ENCODE measurements at regions not wholly inside any gene's neighbourhood (a gene's known extent, or its start where the extent isn't known, plus 50 kb on each side); places are given as distances from the start of the nearest gene placed in this dataset.

DNA sequence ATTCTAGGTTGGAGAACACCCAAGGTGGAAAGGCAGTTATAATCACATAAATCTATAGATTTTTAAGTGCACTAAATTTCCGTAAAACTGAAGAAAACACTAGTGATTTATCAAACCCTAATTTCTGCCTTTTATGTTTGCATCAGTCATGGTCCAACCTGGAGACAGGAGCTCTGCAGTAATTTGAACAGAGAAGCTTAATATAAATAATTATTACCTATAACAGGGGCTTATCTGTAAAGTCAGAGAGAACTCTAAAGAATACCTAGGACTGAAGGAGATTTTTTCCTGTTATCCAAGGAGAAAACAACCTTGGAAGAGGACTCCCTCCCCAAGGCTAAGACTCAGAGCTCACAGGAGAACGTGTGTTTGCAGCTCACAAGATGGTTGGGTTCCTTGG, 95.1 kb downstream of the MPP7 start:
- no peak overlapping the region for H3K4me2 ChIP-seq
- ATAC-seq (no peak), DNase-seq (ENCODE audit: low read depth in 1 of 2, low spot score in 1 of 2) (no peak), FAIRE-seq (no peak)
- 22% methylated on average over 2 of the region's 2 CpGs for WGBS (ENCODE audit: missing lambda C conversion rate)
- POLR2A ChIA-PET: no interaction called here
- H3K9me3 ChIP-seq: no peaks in the 10 kb centered on the region
- no peak for TF ChIP-seq REST (IDR thresholded peaks at IDR 0.05)
- TF ChIP-seq, protein P1, sequence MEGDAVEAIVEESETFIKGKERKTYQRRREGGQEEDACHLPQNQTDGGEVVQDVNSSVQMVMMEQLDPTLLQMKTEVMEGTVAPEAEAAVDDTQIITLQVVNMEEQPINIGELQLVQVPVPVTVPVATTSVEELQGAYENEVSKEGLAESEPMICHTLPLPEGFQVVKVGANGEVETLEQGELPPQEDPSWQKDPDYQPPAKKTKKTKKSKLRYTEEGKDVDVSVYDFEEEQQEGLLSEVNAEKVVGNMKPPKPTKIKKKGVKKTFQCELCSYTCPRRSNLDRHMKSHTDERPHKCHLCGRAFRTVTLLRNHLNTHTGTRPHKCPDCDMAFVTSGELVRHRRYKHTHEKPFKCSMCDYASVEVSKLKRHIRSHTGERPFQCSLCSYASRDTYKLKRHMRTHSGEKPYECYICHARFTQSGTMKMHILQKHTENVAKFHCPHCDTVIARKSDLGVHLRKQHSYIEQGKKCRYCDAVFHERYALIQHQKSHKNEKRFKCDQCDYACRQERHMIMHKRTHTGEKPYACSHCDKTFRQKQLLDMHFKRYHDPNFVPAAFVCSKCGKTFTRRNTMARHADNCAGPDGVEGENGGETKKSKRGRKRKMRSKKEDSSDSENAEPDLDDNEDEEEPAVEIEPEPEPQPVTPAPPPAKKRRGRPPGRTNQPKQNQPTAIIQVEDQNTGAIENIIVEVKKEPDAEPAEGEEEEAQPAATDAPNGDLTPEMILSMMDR (IDR thresholded peaks at IDR 0.05): no peak
- no peak for TF ChIP-seq ZC3H11A (IDR thresholded peaks at IDR 0.05)
- no peak for TF ChIP-seq CEBPB (IDR thresholded peaks at IDR 0.05)
- TF ChIP-seq CBX2 (IDR thresholded peaks at IDR 0.05; ENCODE audit: borderline replicate concordance, low read depth): no peak
- no peak for TF ChIP-seq HDAC2 (IDR thresholded peaks at IDR 0.05)
- no peak for TF ChIP-seq EHMT2 (IDR thresholded peaks at IDR 0.05; ENCODE audit: low read depth)
- TF ChIP-seq RCOR1 (IDR thresholded peaks at IDR 0.05; ENCODE audit: low read depth, low read length): no peak
- no peak for TF ChIP-seq ELK1 (IDR thresholded peaks at IDR 0.05; ENCODE audit: low read depth, low read length)
- no peak for TF ChIP-seq GATA3 (IDR thresholded peaks at IDR 0.05; ENCODE audit: borderline replicate concordance)
- TF ChIP-seq USF2 (IDR thresholded peaks at IDR 0.05): no peak
- TF ChIP-seq, protein P2, sequence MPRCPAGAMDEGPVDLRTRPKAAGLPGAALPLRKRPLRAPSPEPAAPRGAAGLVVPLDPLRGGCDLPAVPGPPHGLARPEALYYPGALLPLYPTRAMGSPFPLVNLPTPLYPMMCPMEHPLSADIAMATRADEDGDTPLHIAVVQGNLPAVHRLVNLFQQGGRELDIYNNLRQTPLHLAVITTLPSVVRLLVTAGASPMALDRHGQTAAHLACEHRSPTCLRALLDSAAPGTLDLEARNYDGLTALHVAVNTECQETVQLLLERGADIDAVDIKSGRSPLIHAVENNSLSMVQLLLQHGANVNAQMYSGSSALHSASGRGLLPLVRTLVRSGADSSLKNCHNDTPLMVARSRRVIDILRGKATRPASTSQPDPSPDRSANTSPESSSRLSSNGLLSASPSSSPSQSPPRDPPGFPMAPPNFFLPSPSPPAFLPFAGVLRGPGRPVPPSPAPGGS (IDR thresholded peaks at IDR 0.05): no peak
- TF ChIP-seq ZSCAN20 (CRISPR knock-in tag; IDR thresholded peaks at IDR 0.05): no peak
- no peak for TF ChIP-seq ZFP36 (IDR thresholded peaks at IDR 0.05; ENCODE audit: borderline replicate concordance, partially characterized antibody)
- no peak for TF ChIP-seq HOXB5 (CRISPR knock-in tag; IDR thresholded peaks at IDR 0.05)
- no peak for TF ChIP-seq KDM1A (IDR thresholded peaks at IDR 0.05; ENCODE audit: low read depth)
- TF ChIP-seq HOXA7 (CRISPR knock-in tag; IDR thresholded peaks at IDR 0.05): no peak
- H3K4me1 ChIP-seq: no peaks in the 10 kb centered on the region
- no peak overlapping the region for H3K27ac ChIP-seq
- H3K4me3 ChIP-seq: no peak overlapping the region
- CTCF ChIA-PET: interaction anchor here (0.6 kb wide), 1 partner anchor 15 kb away, joined by 3 read pairs; no protein-coding TSS in a partner anchor

DNA sequence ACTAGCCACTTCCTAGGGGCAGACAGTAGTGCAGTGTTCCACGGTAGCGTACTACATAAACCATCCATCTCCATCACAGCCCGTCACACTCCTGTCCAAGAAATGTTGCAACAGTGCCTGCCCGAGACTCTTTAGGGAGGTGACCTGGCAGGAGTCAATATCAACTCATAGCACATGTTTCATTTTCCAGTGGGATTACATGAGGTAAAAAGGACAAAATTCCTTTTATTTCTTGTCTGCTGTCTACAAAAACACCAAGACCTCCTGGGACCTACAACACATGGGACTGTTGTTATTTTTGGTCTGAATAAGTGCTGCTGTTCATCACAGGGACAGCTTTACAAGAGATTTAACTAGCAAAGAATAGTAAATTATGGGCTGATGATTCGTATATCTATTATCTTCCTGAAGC, 99.9 kb downstream of the MPP7 start:
- Histone ChIP-seq H3K4me1 (no peaks in the 10 kb centered on the region), H3K4me3 (no peak overlapping the region), H3K27ac (no peak overlapping the region), H3K4me2 (no peak overlapping the region), H3K9me3 (no peaks in the 10 kb centered on the region)
- FAIRE-seq (no peak), ATAC-seq (no peak), DNase-seq (ENCODE audit: low read depth in 1 of 2, low spot score in 1 of 2) (no peak)
- 41% methylated on average over 5 of the region's 5 CpGs for WGBS (ENCODE audit: missing lambda C conversion rate)
- ChIA-PET POLR2A (no interaction called here), CTCF (no interaction called here)
- no peak for TF ChIP-seq PBX3 (IDR thresholded peaks at IDR 0.05)
- TF ChIP-seq EHMT2 (IDR thresholded peaks at IDR 0.05; ENCODE audit: low read depth): no peak
- no peak for TF ChIP-seq TFCP2L1 (CRISPR knock-in tag; IDR thresholded peaks at IDR 0.05)
- no peak for TF ChIP-seq HOXB13 (CRISPR knock-in tag; IDR thresholded peaks at IDR 0.05; ENCODE audit: low read depth)
- TF ChIP-seq MAFK (IDR thresholded peaks at IDR 0.05; ENCODE audit: partially characterized antibody): no peak
- no peak for TF ChIP-seq ZFP36 (IDR thresholded peaks at IDR 0.05; ENCODE audit: borderline replicate concordance, partially characterized antibody)
- no peak for TF ChIP-seq RAD21 (conservative IDR thresholded peaks at IDR 0.05 in 1 of 2, IDR thresholded peaks at IDR 0.05 in 1 of 2)
- TF ChIP-seq CEBPB (IDR thresholded peaks at IDR 0.05): no peak
- TF ChIP-seq ELK1 (IDR thresholded peaks at IDR 0.05; ENCODE audit: low read depth, low read length): no peak
- TF ChIP-seq BHLHE40 (IDR thresholded peaks at IDR 0.05; ENCODE audit: low read depth, low read length): no peak
- TF ChIP-seq FOSL2 (IDR thresholded peaks at IDR 0.05): no peak
- TF ChIP-seq FOSL2 (CRISPR knock-in tag; IDR thresholded peaks at IDR 0.05): no peak
- TF ChIP-seq NFE2L2 (conservative IDR thresholded peaks at IDR 0.05; ENCODE audit: low read length): no peak
